Adrenal gland (tissue), 9 donors: ENCODE measurements at regions not wholly inside any gene's neighbourhood (a gene's known extent, or its start where the extent isn't known, plus 50 kb on each side); places are given as distances from the start of the nearest gene placed in this dataset.

Experiments
- DNase-seq, 7 donors: peaks; one replicate each; pipeline ENCODE4 v3.0.0-alpha.2; 2019 to 2020
- H3K27ac ChIP-seq, 5 donors: fragments of 200-600 bp; sonication (generic) in 4 of 5; 1 replicate in 3 of 5; 2 replicates in 2 of 5; pipeline versions ENCODE4 v1.5.1 to v1.8.0; 2016 to 2020; ENCODE audit warnings: mild to moderate bottlenecking in 1 of 5
- H3K27me3 ChIP-seq: fragments of 200-600 bp; 2 replicates; pipeline ENCODE4 v1.8.0; 2021
- H3K36me3 ChIP-seq, 2 donors: fragments of 200-600 bp; replicated peaks in 1 of 2; 1 replicate in 1 of 2; 2 replicates in 1 of 2; pipeline versions ENCODE4 v1.5.1 to v1.8.0; 2018 to 2022
- H3K4me1 ChIP-seq, 2 donors: fragments of 200-600 bp; replicated peaks in 1 of 2; 1 replicate in 1 of 2; 2 replicates in 1 of 2; pipeline versions ENCODE4 v1.5.1 to v1.8.0; 2018 to 2021
- H3K4me3 ChIP-seq, 4 donors: fragments of 200-600 bp; sonication (generic) in 3 of 4; one replicate each; pipeline ENCODE4 v1.5.1; 2016 to 2018
- H3K9me3 ChIP-seq, 3 donors: fragments of 200-600 bp; sonication (generic) in 1 of 3; replicated peaks in 1 of 3; 1 replicate in 2 of 3; 2 replicates in 1 of 3; pipeline versions ENCODE4 v1.5.1 to v1.8.0; 2016 to 2021
- POLR2A ChIP-seq, 2 donors: fragments of 450-650 bp; IDR thresholded peaks; one replicate each; pipeline ENCODE4 v1.6.1; 2017; ENCODE audit warnings: antibody characterized with exemption in 2 of 2, mild to moderate bottlenecking in 2 of 2, moderate library complexity in 1 of 2
- WGBS, 4 donors: extraction: QIAGEN DNeasy Blood & Tissue Kit in 2 of 4; methylation state at CpG; one replicate each; pipeline versions ENCODE4 v1.1.5 to v1.1.7; 2013 to 2017; 5-methylcytosine and 5-hydroxymethylcytosine counted together
- intact Hi-C, 2 donors: fragments of 100-400 bp; cut with DNase I; formaldehyde crosslinking; loops; one replicate each; pipeline versions ENCODE4 v1.14.1 to v1.15.0; 2022 to 2023
- TF ChIP-seq, protein P1 (sequence below), 6 experiments: fragments of 450-650 bp in 4 of 6; fragments of 200-600 bp in 2 of 6; sonication (generic) in 1 of 6; IDR thresholded peaks; 1 replicate in 5 of 6; 2 replicates in 1 of 6; pipeline versions ENCODE4 v1.5.1 to v1.8.0; 2016 to 2021; ENCODE audit warnings: antibody characterized with exemption in 6 of 6, mild to moderate bottlenecking in 2 of 6, moderate library complexity in 1 of 6
- donor health status: healthy with polysubstance abuse.
- donor health status: Bipolar disorder and iron deficiency.
- donor health status: DM: yes; HTN: yes; CAD: no.
- donor health status: DM: no; HTN: no; CAD: no.
- donor health status: DM: no; HTN: no; CAD: no.

DNA sequence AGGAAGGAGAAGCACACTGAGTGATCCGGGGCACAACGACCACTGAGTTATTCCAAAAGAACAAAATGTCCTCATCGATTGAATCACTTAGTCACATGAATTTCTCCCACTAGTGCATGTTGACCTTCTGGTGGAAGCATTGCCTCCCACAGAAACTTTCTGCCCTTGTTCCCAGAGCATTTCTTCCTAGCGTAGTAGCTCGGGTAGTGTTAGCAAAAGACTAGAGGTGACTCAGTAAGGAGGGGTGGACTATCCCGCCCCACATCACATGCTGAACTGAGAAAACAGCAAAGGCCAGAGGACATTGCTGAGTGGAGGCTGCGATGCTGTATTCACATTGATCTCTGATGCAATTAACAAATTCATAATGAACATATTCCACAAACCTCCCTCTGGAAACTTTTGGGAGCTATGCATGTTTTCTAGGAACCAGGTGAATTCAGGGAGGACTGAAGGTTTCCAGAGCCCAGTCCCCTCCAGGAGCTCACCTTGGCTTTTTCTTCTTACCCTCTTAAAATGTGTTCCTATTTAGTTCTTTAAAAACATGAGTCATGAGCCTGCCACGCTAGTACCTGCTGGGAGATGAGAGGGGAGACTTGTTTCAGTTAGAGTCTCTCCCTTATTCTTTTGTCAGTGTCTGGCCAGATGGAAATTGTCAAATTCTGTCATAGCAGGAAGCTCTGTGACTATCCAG, 507.9 kb downstream of the CDH26 start:
- Histone ChIP-seq H3K4me1 (no peaks in the 10 kb centered on the region), H3K27me3 (no peaks in the 10 kb centered on the region), H3K27ac (no peak overlapping the region), H3K36me3 (no peaks in the 10 kb centered on the region), H3K4me3 (no peak overlapping the region), H3K9me3 (no peaks in the 10 kb centered on the region)
- intact Hi-C loops, result no loop called here
- TF ChIP-seq, protein P1, sequence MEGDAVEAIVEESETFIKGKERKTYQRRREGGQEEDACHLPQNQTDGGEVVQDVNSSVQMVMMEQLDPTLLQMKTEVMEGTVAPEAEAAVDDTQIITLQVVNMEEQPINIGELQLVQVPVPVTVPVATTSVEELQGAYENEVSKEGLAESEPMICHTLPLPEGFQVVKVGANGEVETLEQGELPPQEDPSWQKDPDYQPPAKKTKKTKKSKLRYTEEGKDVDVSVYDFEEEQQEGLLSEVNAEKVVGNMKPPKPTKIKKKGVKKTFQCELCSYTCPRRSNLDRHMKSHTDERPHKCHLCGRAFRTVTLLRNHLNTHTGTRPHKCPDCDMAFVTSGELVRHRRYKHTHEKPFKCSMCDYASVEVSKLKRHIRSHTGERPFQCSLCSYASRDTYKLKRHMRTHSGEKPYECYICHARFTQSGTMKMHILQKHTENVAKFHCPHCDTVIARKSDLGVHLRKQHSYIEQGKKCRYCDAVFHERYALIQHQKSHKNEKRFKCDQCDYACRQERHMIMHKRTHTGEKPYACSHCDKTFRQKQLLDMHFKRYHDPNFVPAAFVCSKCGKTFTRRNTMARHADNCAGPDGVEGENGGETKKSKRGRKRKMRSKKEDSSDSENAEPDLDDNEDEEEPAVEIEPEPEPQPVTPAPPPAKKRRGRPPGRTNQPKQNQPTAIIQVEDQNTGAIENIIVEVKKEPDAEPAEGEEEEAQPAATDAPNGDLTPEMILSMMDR (IDR thresholded peaks at IDR 0.05), result no peak
- no peak for TF ChIP-seq POLR2A (IDR thresholded peaks at IDR 0.05)
- DNase-seq, result no peak
- WGBS, 4 donors, result 72 to 77% (median 75%) methylated on average over 8 of the region's 8 CpGs

DNA sequence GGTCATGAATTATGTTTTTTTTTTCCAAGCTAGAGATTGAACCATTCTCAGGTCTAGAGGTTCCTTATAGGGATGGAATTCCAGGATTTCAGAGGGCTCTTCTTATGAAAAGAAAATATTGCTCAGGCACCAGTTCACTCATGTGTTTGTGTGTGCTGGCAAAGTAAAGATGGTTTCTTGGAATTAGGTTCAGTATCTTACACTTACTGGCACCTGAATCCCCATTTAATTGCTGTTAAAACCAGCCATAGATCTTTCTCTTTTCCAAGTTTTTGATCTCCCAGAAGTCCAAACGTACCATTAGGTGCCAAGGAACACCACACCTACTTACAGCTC, 508.4 kb downstream of the CDH26 start:
- Histone ChIP-seq H3K36me3 (no peaks in the 10 kb centered on the region), H3K9me3 (no peaks in the 10 kb centered on the region), H3K4me1 (no peaks in the 10 kb centered on the region), H3K4me3 (no peak overlapping the region), H3K27ac (no peak overlapping the region), H3K27me3 (no peaks in the 10 kb centered on the region)
- no peak for TF ChIP-seq POLR2A (IDR thresholded peaks at IDR 0.05)
- TF ChIP-seq, protein P1 (IDR thresholded peaks at IDR 0.05), result no peak
- DNase-seq, result no peak
- 41 to 59% (median 46%) methylated on average over 1 of the region's 1 CpG for WGBS, 4 donors
- intact Hi-C loops, result no loop called here

DNA sequence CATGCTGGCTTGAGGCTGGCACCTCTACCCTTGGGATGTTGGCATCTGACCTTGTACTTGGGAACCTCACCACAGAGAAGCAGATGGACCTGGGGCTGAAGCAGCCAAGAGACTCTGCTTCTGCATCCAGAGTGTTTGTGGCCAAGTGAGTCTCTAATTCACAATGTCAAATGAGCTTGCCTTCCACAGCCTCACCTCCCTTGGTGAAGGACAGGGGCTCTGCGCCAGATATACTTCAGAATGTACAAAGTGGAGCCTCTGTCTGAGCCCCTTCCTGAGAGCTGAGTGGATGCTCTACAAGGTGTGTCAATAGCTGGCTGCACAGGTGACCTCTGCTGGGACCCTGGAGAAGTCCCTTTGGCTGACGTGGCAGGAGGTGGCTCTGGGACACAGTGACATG, 508.9 kb downstream of the CDH26 start:
- no peak overlapping the region for H3K4me3 ChIP-seq
- 73 to 100% (median 84%) methylated on average over 1 to 2 of the region's 2 CpGs for WGBS, 4 donors
- DNase-seq, result no peak
- no peaks in the 10 kb centered on the region for H3K36me3 ChIP-seq
- no peak for TF ChIP-seq POLR2A (IDR thresholded peaks at IDR 0.05)
- TF ChIP-seq, protein P1 (IDR thresholded peaks at IDR 0.05), result no peak
- intact Hi-C loops, result no loop called here
- H3K9me3 ChIP-seq, result no peaks in the 10 kb centered on the region
- no peak overlapping the region for H3K27ac ChIP-seq
- H3K4me1 ChIP-seq, result no peaks in the 10 kb centered on the region
- H3K27me3 ChIP-seq, result no peaks in the 10 kb centered on the region

DNA sequence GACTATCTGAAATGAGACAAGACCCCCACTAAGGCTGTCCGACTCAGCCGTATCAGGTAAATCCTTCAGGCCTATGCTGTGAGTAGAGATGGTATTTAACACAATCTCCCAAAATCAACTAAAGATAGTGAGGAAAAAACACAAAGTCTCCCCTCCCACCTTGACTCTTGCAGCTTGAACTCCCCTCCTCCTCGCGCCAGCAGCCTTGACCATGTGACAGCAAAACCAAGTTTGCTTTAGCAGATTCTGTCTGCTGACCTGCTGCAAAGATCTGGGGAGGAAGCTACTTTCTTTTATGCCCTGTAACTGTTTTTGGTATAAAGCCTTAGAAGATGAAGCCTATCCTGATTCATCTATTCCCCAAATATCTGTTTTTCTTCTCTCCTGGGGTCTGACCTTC, 509.5 kb downstream of the CDH26 start:
- intact Hi-C loops, result no loop called here
- Histone ChIP-seq H3K36me3 (no peaks in the 10 kb centered on the region), H3K4me1 (no peaks in the 10 kb centered on the region), H3K27ac (no peak overlapping the region), H3K9me3 (no peaks in the 10 kb centered on the region), H3K4me3 (no peak overlapping the region), H3K27me3 (no peaks in the 10 kb centered on the region)
- no peak for DNase-seq
- TF ChIP-seq, protein P1 (IDR thresholded peaks at IDR 0.05), result no peak
- TF ChIP-seq POLR2A (IDR thresholded peaks at IDR 0.05), result no peak
- WGBS, 4 donors, result 60 to 76% (median 69%) methylated on average over 4 of the region's 4 CpGs
